GM23248 (cell line): ENCODE measurements at regions not wholly inside any gene's neighbourhood (a gene's known extent, or its start where the extent isn't known, plus 50 kb on each side); places are given as distances from the start of the nearest gene placed in this dataset.

Experiments used
- DNase-seq: peaks from one replicate; pipeline ENCODE4 v3.0.0-alpha.2; 2015
- H2AFZ ChIP-seq: fragments of 200-600 bp; sonication (generic); 2 replicates; pipeline ENCODE4 v1.6.1; 2016; ENCODE audit warnings: antibody characterized with exemption
- H3F3A ChIP-seq: fragments of 200-600 bp; sonication (generic); 2 replicates; pipeline ENCODE4 v1.6.1; 2016; ENCODE audit warnings: mild to moderate bottlenecking, antibody characterized with exemption, mixed run types; ENCODE audit not compliant: insufficient read depth
- H3K27ac ChIP-seq: fragments of 200-600 bp; sonication (generic); 2 replicates; pipeline ENCODE4 v1.5.1; 2016; ENCODE audit warnings: mild to moderate bottlenecking
- H3K27me3 ChIP-seq: fragments of 200-600 bp; sonication (generic); replicated peaks from 2 replicates; pipeline ENCODE4 v1.6.1; 2016; ENCODE audit warnings: mild to moderate bottlenecking; ENCODE audit not compliant: insufficient read depth
- H3K36me3 ChIP-seq: fragments of 200-600 bp; sonication (generic); 2 replicates; pipeline ENCODE4 v1.6.1; 2016; ENCODE audit warnings: low read depth, mild to moderate bottlenecking
- H3K4me1 ChIP-seq: fragments of 200-600 bp; sonication (generic); 2 replicates; pipeline ENCODE4 v1.6.1; 2016; ENCODE audit warnings: mild to moderate bottlenecking; ENCODE audit not compliant: insufficient read depth
- H3K4me2 ChIP-seq: fragments of 200-600 bp; sonication (generic); one replicate; pipeline ENCODE4 v1.6.1; 2016; ENCODE audit warnings: mild to moderate bottlenecking; ENCODE audit not compliant: unreplicated experiment
- H3K4me3 ChIP-seq: fragments of 200-600 bp; sonication (generic); 2 replicates; pipeline ENCODE4 v1.5.1; 2016; ENCODE audit warnings: mild to moderate bottlenecking
- H3K79me2 ChIP-seq: fragments of 200-600 bp; sonication (generic); 2 replicates; pipeline ENCODE4 v1.6.1; 2016; ENCODE audit warnings: mild to moderate bottlenecking; ENCODE audit not compliant: insufficient read depth
- H3K9ac ChIP-seq: fragments of 200-600 bp; sonication (generic); 2 replicates; pipeline ENCODE4 v1.6.1; 2016; ENCODE audit warnings: mild to moderate bottlenecking
- H3K9me2 ChIP-seq: fragments of 200-600 bp; sonication (generic); 2 replicates; pipeline ENCODE4 v1.6.1; 2016; ENCODE audit warnings: mixed run types, mild to moderate bottlenecking, moderate library complexity; ENCODE audit not compliant: insufficient read depth
- H3K9me3 ChIP-seq: fragments of 200-600 bp; sonication (generic); one replicate; pipeline ENCODE4 v1.6.1; 2017; ENCODE audit warnings: low read depth
- H4K20me1 ChIP-seq: fragments of 200-600 bp; sonication (generic); 2 replicates; pipeline ENCODE4 v1.6.0; 2016; ENCODE audit not compliant: insufficient read depth
- EZH2 ChIP-seq: fragments of 200-600 bp; sonication (generic); IDR thresholded peaks from 2 replicates; pipeline ENCODE4 v1.6.1; 2018; ENCODE audit warnings: antibody characterized with exemption, mild to moderate bottlenecking; ENCODE audit not compliant: insufficient read depth, poor library complexity, severe bottlenecking
- EZH2phosphoT487 ChIP-seq: fragments of 200-600 bp; sonication (generic); IDR thresholded peaks from 2 replicates; pipeline ENCODE4 v1.6.1; 2018; ENCODE audit warnings: antibody characterized with exemption, moderate library complexity, mild to moderate bottlenecking, low read depth; ENCODE audit not compliant: insufficient read depth
- WGBS, 2 experiments: methylation state at CpG; one replicate each; pipeline ENCODE4 v1.1.6; 2015 to 2017; ENCODE audit warnings: low lambda C conversion rate in 2 of 2, low coverage in 1 of 2; ENCODE audit errors: missing lambda C conversion rate in 2 of 2; 5-methylcytosine and 5-hydroxymethylcytosine counted together
- in situ Hi-C: fragments of 300-500 bp; cut with MboI; formaldehyde crosslinking; loops from 2 replicates; pipeline ENCODE4 v1.15.0; 2020

DNA sequence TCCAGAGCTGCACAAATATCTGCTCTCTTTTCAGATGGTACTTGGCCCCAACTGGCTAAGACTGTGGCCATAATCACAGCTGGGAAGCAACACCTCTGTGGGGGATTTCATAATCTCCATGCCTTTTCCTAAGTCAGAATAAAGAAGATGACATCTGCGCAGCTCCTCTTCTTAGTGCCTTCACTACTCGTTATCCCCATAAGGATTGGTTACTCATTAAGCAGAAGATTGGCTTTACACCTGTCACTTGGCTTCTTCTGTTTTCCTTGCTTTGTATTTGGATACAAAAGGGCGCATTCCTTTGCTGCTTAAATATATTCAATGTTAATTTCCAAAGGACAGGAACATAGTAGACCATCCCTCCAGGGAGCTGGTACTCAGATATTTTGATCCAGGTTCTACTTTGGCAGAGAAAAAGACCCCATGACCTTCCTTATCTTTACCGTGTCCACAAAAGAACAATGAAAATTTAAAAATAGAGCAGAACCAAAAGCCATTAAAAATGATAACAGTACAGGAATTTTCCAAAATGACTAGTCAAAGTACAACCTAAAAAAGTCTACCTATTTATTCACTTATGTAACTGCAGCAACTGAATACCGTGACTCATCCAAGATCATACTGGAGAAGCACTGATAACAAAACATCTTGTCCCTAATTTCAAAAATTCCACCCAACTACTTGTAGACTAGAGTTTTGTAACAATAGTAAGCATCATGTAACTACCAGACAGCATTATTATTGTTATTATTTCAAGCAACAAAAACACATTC is 352.3 kb upstream of the TMPO start:
- no peaks in the 10 kb centered on the region for H3K27me3 ChIP-seq
- no peak overlapping the region for H3K27ac ChIP-seq
- no peaks in the 10 kb centered on the region for H3K9me2 ChIP-seq
- WGBS, 2 experiments = 24 to 26% methylated on average over 5 of the region's 5 CpGs
- no peak overlapping the region for H3K4me3 ChIP-seq
- no peaks in the 10 kb centered on the region for H3K36me3 ChIP-seq
- no peaks in the 10 kb centered on the region for H3K79me2 ChIP-seq
- no peak overlapping the region for H2AFZ ChIP-seq
- no peak overlapping the region for H3K4me2 ChIP-seq
- DNase-seq = no peak
- no peaks in the 10 kb centered on the region for H3F3A ChIP-seq
- TF ChIP-seq EZH2phosphoT487 (no peak), EZH2 (no peak)
- in situ Hi-C loops = no loop called here
- no peaks in the 10 kb centered on the region for H4K20me1 ChIP-seq
- H3K4me1 ChIP-seq = no peaks in the 10 kb centered on the region
- no peak overlapping the region for H3K9ac ChIP-seq
- no peaks in the 10 kb centered on the region for H3K9me3 ChIP-seq

DNA sequence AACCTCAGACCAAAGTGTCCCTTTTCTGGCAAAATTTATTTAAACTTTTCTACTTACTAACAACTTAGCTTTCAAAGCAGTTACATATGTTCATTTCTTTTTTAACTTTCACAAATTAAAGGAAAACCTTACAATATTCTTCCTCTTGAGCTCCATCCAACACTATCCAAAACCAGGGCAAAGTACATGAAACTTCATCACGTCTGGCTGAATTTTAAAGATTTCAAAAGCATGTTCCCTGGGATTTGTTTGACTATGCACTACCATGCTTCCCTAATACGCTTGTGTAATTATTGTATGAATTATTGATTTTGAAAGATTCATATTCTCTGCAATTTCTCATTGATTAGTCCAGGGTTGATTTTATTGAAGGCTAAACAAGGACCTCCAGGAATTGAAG is 343.1 kb upstream of the TMPO start:
- Histone ChIP-seq H3K9me3 (no peaks in the 10 kb centered on the region), H3K9ac (no peak overlapping the region), H3K36me3 (no peaks in the 10 kb centered on the region), H3K4me3 (no peak overlapping the region), H3K4me1 (no peaks in the 10 kb centered on the region), H4K20me1 (no peaks in the 10 kb centered on the region), H3K79me2 (no peaks in the 10 kb centered on the region), H2AFZ (no peak overlapping the region), H3K4me2 (no peak overlapping the region), H3F3A (no peaks in the 10 kb centered on the region), H3K27ac (no peak overlapping the region), H3K27me3 (no peaks in the 10 kb centered on the region), H3K9me2 (no peaks in the 10 kb centered on the region)
- 3 to 10% methylated on average over 2 of the region's 2 CpGs for WGBS, 2 experiments
- no peak for DNase-seq
- in situ Hi-C loops = no loop called here
- TF ChIP-seq EZH2 = no peak
- TF ChIP-seq EZH2phosphoT487 = no peak

DNA sequence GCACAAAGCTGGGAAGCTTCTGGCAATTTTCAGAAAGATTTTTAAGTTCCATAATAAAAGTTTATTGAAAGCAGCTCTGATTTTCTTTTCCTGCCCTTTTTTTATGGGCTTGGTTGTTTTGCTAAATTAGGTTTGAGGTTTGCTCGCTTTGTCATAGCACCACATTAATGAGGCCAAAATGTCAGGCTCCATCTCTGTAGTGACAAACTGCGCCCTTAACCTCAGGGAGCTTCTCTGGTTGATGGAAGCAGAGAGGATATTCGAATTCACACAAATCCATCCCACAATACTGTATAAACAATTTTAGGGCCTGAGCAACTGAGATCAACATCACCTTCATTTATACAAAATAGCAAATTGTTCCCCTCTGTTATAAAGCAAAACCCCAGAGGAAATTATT is 342.6 kb upstream of the TMPO start:
- H3K79me2 ChIP-seq = no peaks in the 10 kb centered on the region
- H3K27me3 ChIP-seq = no peaks in the 10 kb centered on the region
- H3K4me1 ChIP-seq = no peaks in the 10 kb centered on the region
- H3K9me2 ChIP-seq = no peaks in the 10 kb centered on the region
- H2AFZ ChIP-seq = no peak overlapping the region
- no peak overlapping the region for H3K4me2 ChIP-seq
- H3K36me3 ChIP-seq = no peaks in the 10 kb centered on the region
- H3K9me3 ChIP-seq = no peaks in the 10 kb centered on the region
- no peak overlapping the region for H3K27ac ChIP-seq
- in situ Hi-C loops = no loop called here
- H3K4me3 ChIP-seq = no peak overlapping the region
- no peaks in the 10 kb centered on the region for H4K20me1 ChIP-seq
- DNase-seq = no peak
- WGBS, 2 experiments = 0 to 6% methylated on average over 3 of the region's 3 CpGs
- no peaks in the 10 kb centered on the region for H3F3A ChIP-seq
- no peak for TF ChIP-seq EZH2
- no peak for TF ChIP-seq EZH2phosphoT487
- H3K9ac ChIP-seq = no peak overlapping the region

DNA sequence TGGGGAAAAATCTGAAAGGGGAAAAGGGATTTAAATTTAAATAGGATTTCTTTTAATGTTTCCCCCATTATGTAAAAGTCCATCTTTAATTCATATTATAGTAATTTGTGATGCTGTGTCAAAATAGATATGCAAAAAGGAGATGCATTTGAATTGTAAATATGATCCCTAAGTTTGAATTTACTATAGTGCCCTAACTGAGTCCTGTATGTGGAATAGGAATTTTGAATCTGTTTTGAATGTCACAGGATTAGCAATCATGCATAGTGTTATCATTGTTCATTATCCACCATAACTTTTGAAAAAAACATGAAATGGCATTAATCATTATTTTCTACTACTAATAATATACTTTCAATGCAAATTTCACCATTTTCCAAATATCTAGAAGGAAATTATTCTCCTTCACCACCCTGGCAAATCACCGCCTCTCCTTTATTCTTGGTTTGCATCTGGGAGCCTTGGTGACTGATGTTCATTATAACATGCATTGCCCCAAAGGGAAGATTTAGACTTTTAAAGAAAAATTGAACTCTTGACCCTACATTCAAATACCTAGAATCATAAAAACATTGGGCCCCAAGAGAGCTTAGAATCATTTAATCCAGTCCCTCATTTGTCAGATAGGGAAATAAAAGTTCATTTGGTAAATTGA is 341.5 kb upstream of the TMPO start:
- no peak for DNase-seq
- Histone ChIP-seq H2AFZ (no peak overlapping the region), H3K4me3 (no peak overlapping the region), H3K4me1 (no peaks in the 10 kb centered on the region), H3K9me3 (no peaks in the 10 kb centered on the region), H3K9me2 (no peaks in the 10 kb centered on the region), H3K4me2 (no peak overlapping the region), H3K9ac (no peak overlapping the region), H3F3A (no peaks in the 10 kb centered on the region), H3K79me2 (no peaks in the 10 kb centered on the region), H4K20me1 (no peaks in the 10 kb centered on the region), H3K27me3 (no peaks in the 10 kb centered on the region), H3K36me3 (no peaks in the 10 kb centered on the region), H3K27ac (no peak overlapping the region)
- 19 to 34% methylated on average over 1 of the region's 1 CpG for WGBS, 2 experiments
- TF ChIP-seq EZH2 = no peak
- no peak for TF ChIP-seq EZH2phosphoT487
- in situ Hi-C loops = no loop called here
